ENCODE measurements at regions not wholly inside any gene's neighbourhood (a gene's known extent, or its start where the extent isn't known, plus 50 kb on each side); places are given as distances from the start of the nearest gene placed in this dataset.

GRCh38 chr2:126228531-126228930, 427.4 kb upstream of the GYPC start:
- H2AFZ ChIP-seq (ENCODE audit: low read length), result no peak overlapping the region
- no peak overlapping the region for H3K27ac ChIP-seq (ENCODE audit: low read depth, low read length, poor library complexity, severe bottlenecking)
- no peaks in the 10 kb centered on the region for H3F3A ChIP-seq (ENCODE audit: insufficient read depth, low read length)
- no peaks in the 10 kb centered on the region for H3K79me2 ChIP-seq (ENCODE audit: insufficient read depth, low read length)
- no peaks in the 10 kb centered on the region for H3K9me3 ChIP-seq (ENCODE audit: low read length)
- no peaks in the 10 kb centered on the region for H3K27me3 ChIP-seq (ENCODE audit: insufficient read depth, low read length)
- H3K9ac ChIP-seq (ENCODE audit: low read length), result no peak overlapping the region
- TF ChIP-seq EZH2 (IDR thresholded peaks at IDR 0.05; ENCODE audit: borderline replicate concordance, low read length) (no peak), CTCF (IDR thresholded peaks at IDR 0.05; ENCODE audit: low read length) (no peak)
- H3K4me3 ChIP-seq (ENCODE audit: low read depth, low read length, poor library complexity, severe bottlenecking), result no peak overlapping the region
- no peaks in the 10 kb centered on the region for H3K9me2 ChIP-seq (ENCODE audit: low read depth, low read length)
- no peak overlapping the region for H3K4me2 ChIP-seq (ENCODE audit: low read length)
- no peaks in the 10 kb centered on the region for H3K4me1 ChIP-seq (ENCODE audit: insufficient read depth, low read length, severe bottlenecking)
- no peaks in the 10 kb centered on the region for H4K20me1 ChIP-seq (ENCODE audit: insufficient read depth, low read length)
- no peaks in the 10 kb centered on the region for H3K36me3 ChIP-seq (ENCODE audit: insufficient read depth, low read length)

- TF ChIP-seq EZH2 (IDR thresholded peaks at IDR 0.05; ENCODE audit: borderline replicate concordance, low read length), result no peak
- no peak for TF ChIP-seq CTCF (IDR thresholded peaks at IDR 0.05; ENCODE audit: low read length)
- no peak overlapping the region for H3K4me2 ChIP-seq (ENCODE audit: low read length)
- H4K20me1 ChIP-seq (ENCODE audit: insufficient read depth, low read length), result no peaks in the 10 kb centered on the region
- no peaks in the 10 kb centered on the region for H3K4me1 ChIP-seq (ENCODE audit: insufficient read depth, low read length, severe bottlenecking)
- H3K4me3 ChIP-seq (ENCODE audit: low read depth, low read length, poor library complexity, severe bottlenecking), result no peak overlapping the region
- no peak overlapping the region for H3K9ac ChIP-seq (ENCODE audit: low read length)
- H2AFZ ChIP-seq (ENCODE audit: low read length), result no peak overlapping the region
- no peaks in the 10 kb centered on the region for H3K9me3 ChIP-seq (ENCODE audit: low read length)
- H3K9me2 ChIP-seq (ENCODE audit: low read depth, low read length), result no peaks in the 10 kb centered on the region
- H3F3A ChIP-seq (ENCODE audit: insufficient read depth, low read length), result no peaks in the 10 kb centered on the region
- H3K27me3 ChIP-seq (ENCODE audit: insufficient read depth, low read length), result no peaks in the 10 kb centered on the region
- no peak overlapping the region for H3K27ac ChIP-seq (ENCODE audit: low read depth, low read length, poor library complexity, severe bottlenecking)
- no peaks in the 10 kb centered on the region for H3K79me2 ChIP-seq (ENCODE audit: insufficient read depth, low read length)
- no peaks in the 10 kb centered on the region for H3K36me3 ChIP-seq (ENCODE audit: insufficient read depth, low read length)
Observed at GRCh38 chr2:126238251-126238650, 417.7 kb upstream of the GYPC start.

GRCh38 chr2:126239320-126239955, 416.5 kb upstream of the GYPC start:
- TF ChIP-seq EZH2 (IDR thresholded peaks at IDR 0.05; ENCODE audit: borderline replicate concordance, low read length), result no peak
- no peak for TF ChIP-seq CTCF (IDR thresholded peaks at IDR 0.05; ENCODE audit: low read length)
- no peak overlapping the region for H3K9ac ChIP-seq (ENCODE audit: low read length)
- no peak overlapping the region for H3K4me3 ChIP-seq (ENCODE audit: low read depth, low read length, poor library complexity, severe bottlenecking)
- H3F3A ChIP-seq (ENCODE audit: insufficient read depth, low read length), result no peaks in the 10 kb centered on the region
- H3K9me2 ChIP-seq (ENCODE audit: low read depth, low read length), result no peaks in the 10 kb centered on the region
- no peak overlapping the region for H2AFZ ChIP-seq (ENCODE audit: low read length)
- no peaks in the 10 kb centered on the region for H3K4me1 ChIP-seq (ENCODE audit: insufficient read depth, low read length, severe bottlenecking)
- no peaks in the 10 kb centered on the region for H3K27me3 ChIP-seq (ENCODE audit: insufficient read depth, low read length)
- no peaks in the 10 kb centered on the region for H4K20me1 ChIP-seq (ENCODE audit: insufficient read depth, low read length)
- no peak overlapping the region for H3K4me2 ChIP-seq (ENCODE audit: low read length)
- H3K27ac ChIP-seq (ENCODE audit: low read depth, low read length, poor library complexity, severe bottlenecking), result no peak overlapping the region
- H3K79me2 ChIP-seq (ENCODE audit: insufficient read depth, low read length), result no peaks in the 10 kb centered on the region
- H3K36me3 ChIP-seq (ENCODE audit: insufficient read depth, low read length), result no peaks in the 10 kb centered on the region
- no peaks in the 10 kb centered on the region for H3K9me3 ChIP-seq (ENCODE audit: low read length)
